ENCODE measurements at regions not wholly inside any gene's neighbourhood (a gene's known extent, or its start where the extent isn't known, plus 50 kb on each side); places are given as distances from the start of the nearest gene placed in this dataset.

- Histone ChIP-seq H3K27ac (ENCODE audit: low read depth in 2 of 2, low read length in 2 of 2) (no peak overlapping the region), H3K27me3 (ENCODE audit: control insufficient read depth, insufficient read depth, low read length) (no peaks in the 10 kb centered on the region), H3K4me3 (ENCODE audit: low read length in 3 of 3) (no peak overlapping the region), H3K9me3 (ENCODE audit: control insufficient read depth in 2 of 3, insufficient read depth in 1 of 3, low read length in 3 of 3) (no peaks in the 10 kb centered on the region), H3K36me3 (ENCODE audit: control insufficient read depth in 2 of 3, insufficient read depth in 3 of 3, low read length in 3 of 3) (no peaks in the 10 kb centered on the region), H3K9ac (ENCODE audit: low read length in 3 of 3) (no peak overlapping the region), H3K4me1 (ENCODE audit: control insufficient read depth in 2 of 3, insufficient read depth in 2 of 3, low read depth in 1 of 3, low read length in 3 of 3) (peaks cover 0 to 11% (median 8%) of the 10 kb centered on the region in 3 donors)
- intact Hi-C loops (cut with DNase I) = no loop called here
- no peak for TF ChIP-seq CTCF (IDR thresholded peaks at IDR 0.05; ENCODE audit: borderline replicate concordance, extremely low read depth, insufficient read depth)
- FAIRE-seq (no peak), DNase-seq (peak in 1 of 5 donors; percentile 31)
Measured at GRCh38 chr2:111706481-111707001, 177.5 kb downstream of the ANAPC1 start.

GRCh38 chr2:111707700-111708099 lies 176.3 kb downstream of the ANAPC1 start:
- FAIRE-seq (no peak), DNase-seq (no peak)
- intact Hi-C loops (cut with DNase I) = no loop called here
- Histone ChIP-seq H3K36me3 (ENCODE audit: control insufficient read depth in 2 of 3, insufficient read depth in 3 of 3, low read length in 3 of 3) (no peaks in the 10 kb centered on the region), H3K9ac (ENCODE audit: low read length in 3 of 3) (no peak overlapping the region), H3K9me3 (ENCODE audit: control insufficient read depth in 2 of 3, insufficient read depth in 1 of 3, low read length in 3 of 3) (peaks cover 0 to 8% (median 0%) of the 10 kb centered on the region in 3 donors), H3K4me1 (ENCODE audit: control insufficient read depth in 2 of 3, insufficient read depth in 2 of 3, low read depth in 1 of 3, low read length in 3 of 3) (peaks cover 0 to 11% (median 4%) of the 10 kb centered on the region in 3 donors), H3K27me3 (ENCODE audit: control insufficient read depth, insufficient read depth, low read length) (no peaks in the 10 kb centered on the region), H3K27ac (ENCODE audit: low read depth in 2 of 2, low read length in 2 of 2) (no peak overlapping the region), H3K4me3 (ENCODE audit: low read length in 3 of 3) (no peak overlapping the region)
- TF ChIP-seq CTCF (IDR thresholded peaks at IDR 0.05; ENCODE audit: borderline replicate concordance, extremely low read depth, insufficient read depth) = no peak

DNA sequence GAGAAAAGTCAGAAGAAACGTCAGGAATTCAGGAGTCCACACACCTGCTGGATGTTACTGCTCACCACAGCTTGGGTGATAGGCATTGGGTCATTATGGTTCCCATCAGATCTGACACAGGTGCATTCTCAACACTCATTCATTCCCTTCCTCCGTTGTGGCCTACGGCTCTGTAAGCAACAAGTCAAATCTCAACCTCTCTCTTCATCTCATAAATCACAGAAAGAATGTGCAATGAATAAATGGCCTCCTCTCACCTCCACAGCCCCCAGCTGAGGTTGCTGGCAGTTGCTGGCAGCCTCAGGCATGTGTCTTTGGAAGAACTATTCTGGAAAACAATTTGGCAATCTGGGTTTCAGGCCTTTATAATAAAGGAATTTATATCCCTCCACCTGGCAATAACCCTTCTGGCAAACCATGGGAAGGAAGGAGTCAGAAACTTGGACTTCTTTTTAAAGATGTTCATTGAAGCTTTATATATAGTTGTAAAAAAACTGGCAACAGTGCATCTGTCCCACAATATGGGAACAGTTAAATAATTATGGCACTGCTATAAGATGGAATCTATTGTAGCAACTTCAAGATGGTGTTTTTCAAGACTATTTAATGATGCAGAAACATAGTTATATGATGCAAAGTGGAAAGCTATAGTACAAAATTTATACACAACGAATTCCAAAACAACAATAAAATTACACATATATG lies 175.4 kb downstream of the ANAPC1 start:
- Histone ChIP-seq H3K27me3 (ENCODE audit: control insufficient read depth, insufficient read depth, low read length) (no peaks in the 10 kb centered on the region), H3K9ac (ENCODE audit: low read length in 3 of 3) (no peak overlapping the region), H3K36me3 (ENCODE audit: control insufficient read depth in 2 of 3, insufficient read depth in 3 of 3, low read length in 3 of 3) (no peaks in the 10 kb centered on the region), H3K4me3 (ENCODE audit: low read length in 3 of 3) (no peak overlapping the region), H3K9me3 (ENCODE audit: control insufficient read depth in 2 of 3, insufficient read depth in 1 of 3, low read length in 3 of 3) (peaks cover 0 to 8% (median 0%) of the 10 kb centered on the region in 3 donors), H3K27ac (ENCODE audit: low read depth in 2 of 2, low read length in 2 of 2) (no peak overlapping the region), H3K4me1 (ENCODE audit: control insufficient read depth in 2 of 3, insufficient read depth in 2 of 3, low read depth in 1 of 3, low read length in 3 of 3) (peaks cover 0 to 11% (median 4%) of the 10 kb centered on the region in 3 donors)
- intact Hi-C loops (cut with DNase I) = no loop called here
- peak in 2 of 5 donors; percentile 28 to 44 for DNase-seq
- FAIRE-seq = no peak
- TF ChIP-seq CTCF (IDR thresholded peaks at IDR 0.05; ENCODE audit: borderline replicate concordance, extremely low read depth, insufficient read depth) = no peak

Measured in kidney (tissue), 13 donors.